Thyroid gland (tissue), 4 donors: ENCODE measurements at regions not wholly inside any gene's neighbourhood (a gene's known extent, or its start where the extent isn't known, plus 50 kb on each side); places are given as distances from the start of the nearest gene placed in this dataset.

Experiments used
- POLR2A ChIP-seq, 2 donors: fragments of 450-650 bp; IDR thresholded peaks; one replicate each; pipeline ENCODE4 v1.6.1; 2017; ENCODE audit warnings: antibody characterized with exemption in 2 of 2, mild to moderate bottlenecking in 2 of 2, moderate library complexity in 1 of 2
- TF ChIP-seq, protein P1 (sequence below), 6 experiments: fragments of 200-600 bp in 3 of 6; fragments of 450-650 bp in 3 of 6; sonication (generic) in 3 of 6; IDR thresholded peaks; one replicate each; pipeline ENCODE4 v1.5.1; 2016 to 2019; ENCODE audit warnings: antibody characterized with exemption in 6 of 6, mild to moderate bottlenecking in 2 of 6, inconsistent platforms in 1 of 6, moderate library complexity in 1 of 6

DNA sequence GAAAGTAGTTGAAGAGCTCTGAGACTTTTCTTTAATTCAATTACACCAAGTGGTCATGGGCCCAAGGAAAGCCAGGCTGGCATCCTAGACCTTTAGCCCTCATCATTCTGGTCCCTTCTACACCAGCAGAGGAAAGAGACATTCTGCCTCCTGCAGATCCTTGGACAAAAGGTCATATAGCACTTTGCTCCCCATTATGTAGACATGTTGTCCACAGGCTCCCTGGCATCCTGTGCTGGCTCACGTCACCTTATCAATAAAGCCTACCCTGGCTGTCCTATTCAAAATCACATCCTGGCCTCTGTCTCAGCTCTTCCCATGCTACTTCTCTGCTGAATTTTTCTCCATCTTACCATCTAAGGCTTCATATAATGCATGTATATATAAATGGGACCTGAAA is 61.6 kb upstream of the MAF start:
- TF ChIP-seq, protein P1, sequence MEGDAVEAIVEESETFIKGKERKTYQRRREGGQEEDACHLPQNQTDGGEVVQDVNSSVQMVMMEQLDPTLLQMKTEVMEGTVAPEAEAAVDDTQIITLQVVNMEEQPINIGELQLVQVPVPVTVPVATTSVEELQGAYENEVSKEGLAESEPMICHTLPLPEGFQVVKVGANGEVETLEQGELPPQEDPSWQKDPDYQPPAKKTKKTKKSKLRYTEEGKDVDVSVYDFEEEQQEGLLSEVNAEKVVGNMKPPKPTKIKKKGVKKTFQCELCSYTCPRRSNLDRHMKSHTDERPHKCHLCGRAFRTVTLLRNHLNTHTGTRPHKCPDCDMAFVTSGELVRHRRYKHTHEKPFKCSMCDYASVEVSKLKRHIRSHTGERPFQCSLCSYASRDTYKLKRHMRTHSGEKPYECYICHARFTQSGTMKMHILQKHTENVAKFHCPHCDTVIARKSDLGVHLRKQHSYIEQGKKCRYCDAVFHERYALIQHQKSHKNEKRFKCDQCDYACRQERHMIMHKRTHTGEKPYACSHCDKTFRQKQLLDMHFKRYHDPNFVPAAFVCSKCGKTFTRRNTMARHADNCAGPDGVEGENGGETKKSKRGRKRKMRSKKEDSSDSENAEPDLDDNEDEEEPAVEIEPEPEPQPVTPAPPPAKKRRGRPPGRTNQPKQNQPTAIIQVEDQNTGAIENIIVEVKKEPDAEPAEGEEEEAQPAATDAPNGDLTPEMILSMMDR (IDR thresholded peaks at IDR 0.05): no peak
- TF ChIP-seq POLR2A (IDR thresholded peaks at IDR 0.05): no peak
